ENCODE measurements at regions not wholly inside any gene's neighbourhood (a gene's known extent, or its start where the extent isn't known, plus 50 kb on each side); places are given as distances from the start of the nearest gene placed in this dataset.

GRCh38 chr4:184953971-184954370 lies 64.3 kb upstream of the HELT start:
- H3K4me1 ChIP-seq (ENCODE audit: control insufficient read depth, insufficient read depth, low read length) = no peaks in the 10 kb centered on the region
- no peaks in the 10 kb centered on the region for H3K9me3 ChIP-seq (ENCODE audit: control insufficient read depth, insufficient read depth, low read depth, low read length)
- H3K27ac ChIP-seq (ENCODE audit: extremely low read depth, low read depth, low read length) = no peak overlapping the region
- POLR2A ChIA-PET = no interaction called here
- no peak overlapping the region for H3K4me3 ChIP-seq (ENCODE audit: low read depth, low read length)
- CTCF ChIA-PET = no interaction called here
- no peaks in the 10 kb centered on the region for H3K36me3 ChIP-seq (ENCODE audit: control insufficient read depth in 2 of 2, insufficient read depth in 1 of 2, low read length in 2 of 2)
- TF ChIP-seq ZNF426 (tag by site-specific recombination; IDR thresholded peaks at IDR 0.05) = no peak

- Histone ChIP-seq H3K27ac (ENCODE audit: extremely low read depth, low read depth, low read length) (no peak overlapping the region), H3K4me1 (ENCODE audit: control insufficient read depth, insufficient read depth, low read length) (no peaks in the 10 kb centered on the region), H3K36me3 (ENCODE audit: control insufficient read depth in 2 of 2, insufficient read depth in 1 of 2, low read length in 2 of 2) (no peaks in the 10 kb centered on the region), H3K9me3 (ENCODE audit: control insufficient read depth, insufficient read depth, low read depth, low read length) (no peaks in the 10 kb centered on the region), H3K4me3 (ENCODE audit: low read depth, low read length) (no peak overlapping the region)
- POLR2A ChIA-PET = no interaction called here
- TF ChIP-seq SETDB1 (IDR thresholded peaks at IDR 0.05; ENCODE audit: insufficient read length, low read length) = no peak
- TF ChIP-seq ZNF585B (tag by site-specific recombination; IDR thresholded peaks at IDR 0.05) = no peak
- TF ChIP-seq ZBTB17 (tag by site-specific recombination; IDR thresholded peaks at IDR 0.05) = no peak
- TF ChIP-seq ZNF16 (tag by site-specific recombination; IDR thresholded peaks at IDR 0.05; ENCODE audit: low read depth) = no peak
- no peak for TF ChIP-seq ZIC2 (tag by site-specific recombination; IDR thresholded peaks at IDR 0.05)
- no peak for TF ChIP-seq ZSCAN4 (tag by site-specific recombination; IDR thresholded peaks at IDR 0.05)
- no peak for TF ChIP-seq ZNF10 (tag by site-specific recombination; IDR thresholded peaks at IDR 0.05)
- TF ChIP-seq ZNF76 (tag by site-specific recombination; IDR thresholded peaks at IDR 0.05; ENCODE audit: borderline replicate concordance, low read depth) = no peak
- TF ChIP-seq SCRT2 (tag by site-specific recombination; IDR thresholded peaks at IDR 0.05) = no peak
- no peak for TF ChIP-seq ZNF621 (tag by site-specific recombination; IDR thresholded peaks at IDR 0.05)
- no peak for TF ChIP-seq ZNF223 (tag by site-specific recombination; IDR thresholded peaks at IDR 0.05)
- TF ChIP-seq ZNF155 (tag by site-specific recombination; IDR thresholded peaks at IDR 0.05) = no peak
- CTCF ChIA-PET = no interaction called here
Measured at GRCh38 chr4:184954482-184954881, 63.8 kb upstream of the HELT start.

- Histone ChIP-seq H3K36me3 (ENCODE audit: control insufficient read depth in 2 of 2, insufficient read depth in 1 of 2, low read length in 2 of 2) (no peaks in the 10 kb centered on the region), H3K4me3 (ENCODE audit: low read depth, low read length) (no peak overlapping the region), H3K4me1 (ENCODE audit: control insufficient read depth, insufficient read depth, low read length) (no peaks in the 10 kb centered on the region), H3K9me3 (ENCODE audit: control insufficient read depth, insufficient read depth, low read depth, low read length) (no peaks in the 10 kb centered on the region), H3K27ac (ENCODE audit: extremely low read depth, low read depth, low read length) (no peak overlapping the region)
- ChIA-PET POLR2A (no interaction called here), CTCF (no interaction called here)
- TF ChIP-seq ZBTB49 (tag by site-specific recombination; IDR thresholded peaks at IDR 0.05; ENCODE audit: low read depth) = no peak
- no peak for TF ChIP-seq ZNF747 (tag by site-specific recombination; IDR thresholded peaks at IDR 0.05)
- TF ChIP-seq AEBP2 (tag by site-specific recombination; IDR thresholded peaks at IDR 0.05; ENCODE audit: borderline replicate concordance) = no peak
- no peak for TF ChIP-seq ZNF157 (tag by site-specific recombination; IDR thresholded peaks at IDR 0.05)
Measured at GRCh38 chr4:184955116-184955515, 63.2 kb upstream of the HELT start.

Measured in HEK293 (cell line).